Loucy (cell line): ENCODE measurements at regions not wholly inside any gene's neighbourhood (a gene's known extent, or its start where the extent isn't known, plus 50 kb on each side); places are given as distances from the start of the nearest gene placed in this dataset.

Source experiments
- EZH2phosphoT487 ChIP-seq: fragments of 200-600 bp; IDR thresholded peaks from 2 replicates; pipeline ENCODE4 v1.6.1; 2018; ENCODE audit warnings: antibody characterized with exemption, mild to moderate bottlenecking, moderate library complexity, borderline replicate concordance
- TF ChIP-seq, protein P1 (sequence below): fragments of 200-600 bp; sonication (generic); conservative IDR thresholded peaks from 2 replicates; pipeline ENCODE4 v1.5.1; 2014; ENCODE audit warnings: mild to moderate bottlenecking, antibody characterized with exemption, low read length

DNA sequence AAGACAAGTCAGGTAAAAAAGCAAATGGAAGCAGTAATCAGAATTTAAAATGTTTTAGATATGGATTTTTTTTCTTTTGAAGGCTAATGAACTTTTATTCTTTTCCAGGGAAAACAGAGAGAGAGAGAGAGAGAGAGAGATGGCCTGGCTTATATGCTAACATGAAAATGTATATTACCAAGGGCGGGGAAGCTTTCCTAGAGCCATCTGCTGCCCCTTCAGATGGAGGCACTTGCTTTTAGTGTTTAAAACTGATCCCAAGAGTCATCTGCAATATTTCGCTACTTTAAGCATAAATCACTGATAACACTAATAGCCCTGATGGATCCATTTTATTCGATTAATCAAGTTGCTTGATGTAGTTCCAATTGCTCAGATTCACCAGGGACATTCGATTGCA, 186.1 kb upstream of the ADAMTS16 start:
- TF ChIP-seq, protein P1, sequence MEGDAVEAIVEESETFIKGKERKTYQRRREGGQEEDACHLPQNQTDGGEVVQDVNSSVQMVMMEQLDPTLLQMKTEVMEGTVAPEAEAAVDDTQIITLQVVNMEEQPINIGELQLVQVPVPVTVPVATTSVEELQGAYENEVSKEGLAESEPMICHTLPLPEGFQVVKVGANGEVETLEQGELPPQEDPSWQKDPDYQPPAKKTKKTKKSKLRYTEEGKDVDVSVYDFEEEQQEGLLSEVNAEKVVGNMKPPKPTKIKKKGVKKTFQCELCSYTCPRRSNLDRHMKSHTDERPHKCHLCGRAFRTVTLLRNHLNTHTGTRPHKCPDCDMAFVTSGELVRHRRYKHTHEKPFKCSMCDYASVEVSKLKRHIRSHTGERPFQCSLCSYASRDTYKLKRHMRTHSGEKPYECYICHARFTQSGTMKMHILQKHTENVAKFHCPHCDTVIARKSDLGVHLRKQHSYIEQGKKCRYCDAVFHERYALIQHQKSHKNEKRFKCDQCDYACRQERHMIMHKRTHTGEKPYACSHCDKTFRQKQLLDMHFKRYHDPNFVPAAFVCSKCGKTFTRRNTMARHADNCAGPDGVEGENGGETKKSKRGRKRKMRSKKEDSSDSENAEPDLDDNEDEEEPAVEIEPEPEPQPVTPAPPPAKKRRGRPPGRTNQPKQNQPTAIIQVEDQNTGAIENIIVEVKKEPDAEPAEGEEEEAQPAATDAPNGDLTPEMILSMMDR = no peak
- TF ChIP-seq EZH2phosphoT487 = no peak
